ENCODE measurements at regions not wholly inside any gene's neighbourhood (a gene's known extent, or its start where the extent isn't known, plus 50 kb on each side); places are given as distances from the start of the nearest gene placed in this dataset.

GRCh38 chr6:113190170-113190569 is 667.0 kb upstream of the MARCKS start:
- H3K27me3 ChIP-seq: no peaks in the 10 kb centered on the region
- WGBS, 2 donors: 96 to 98% methylated on average over 2 of the region's 2 CpGs
- no peak overlapping the region for H3K27ac ChIP-seq
- no peak for ATAC-seq
- peak in 3 of 9 donors; percentile 10 to 21 (median 16) for TF ChIP-seq CTCF (IDR thresholded peaks at IDR 0.05)
- no peaks in the 10 kb centered on the region for H3K36me3 ChIP-seq
- peaks cover 0 to 5% (median 0%) of the 10 kb centered on the region in 9 donors for H3K4me1 ChIP-seq
- peaks cover 0 to 8% (median 0%) of the 10 kb centered on the region in 11 donors for H3K9me3 ChIP-seq
- intact Hi-C loops (cut with DNase I): no loop called here
- H3K4me3 ChIP-seq: no peak overlapping the region
- no peak for DNase-seq

- Histone ChIP-seq H3K27me3 (no peaks in the 10 kb centered on the region), H3K4me3 (no peak overlapping the region), H3K27ac (no peak overlapping the region), H3K9me3 (peaks cover 0 to 8% (median 0%) of the 10 kb centered on the region in 11 donors), H3K36me3 (no peaks in the 10 kb centered on the region), H3K4me1 (no peaks in the 10 kb centered on the region)
- 89 to 92% methylated on average over 2 of the region's 2 CpGs for WGBS, 2 donors
- TF ChIP-seq CTCF (IDR thresholded peaks at IDR 0.05): no peak
- no peak for DNase-seq
- intact Hi-C loops (cut with DNase I): no loop called here
- no peak for ATAC-seq
Measured at GRCh38 chr6:113194090-113194489, 663.1 kb upstream of the MARCKS start.

- H3K27ac ChIP-seq: no peak overlapping the region
- intact Hi-C loops (cut with DNase I): no loop called here
- no peak overlapping the region for H3K4me3 ChIP-seq
- no peak for TF ChIP-seq CTCF (IDR thresholded peaks at IDR 0.05)
- DNase-seq (no peak), ATAC-seq (no peak)
- no peaks in the 10 kb centered on the region for H3K36me3 ChIP-seq
- 94 to 96% methylated on average over 4 of the region's 4 CpGs for WGBS, 2 donors
- H3K4me1 ChIP-seq: no peaks in the 10 kb centered on the region
- no peaks in the 10 kb centered on the region for H3K9me3 ChIP-seq
- no peaks in the 10 kb centered on the region for H3K27me3 ChIP-seq
Measured at GRCh38 chr6:113202852-113203714, 654.1 kb upstream of the MARCKS start.

- no peak for TF ChIP-seq CTCF (IDR thresholded peaks at IDR 0.05)
- Histone ChIP-seq H3K27ac (no peak overlapping the region), H3K27me3 (no peaks in the 10 kb centered on the region), H3K9me3 (no peaks in the 10 kb centered on the region), H3K36me3 (no peaks in the 10 kb centered on the region), H3K4me1 (no peaks in the 10 kb centered on the region), H3K4me3 (no peak overlapping the region)
- intact Hi-C loops (cut with DNase I): no loop called here
- DNase-seq (no peak), ATAC-seq (no peak)
- 84 to 98% methylated on average over 4 of the region's 4 CpGs for WGBS, 2 donors
Measured at GRCh38 chr6:113203715-113204110, 653.4 kb upstream of the MARCKS start.
